ENCODE measurements at regions not wholly inside any gene's neighbourhood (a gene's known extent, or its start where the extent isn't known, plus 50 kb on each side); places are given as distances from the start of the nearest gene placed in this dataset.

- DNase-seq (ENCODE audit: low spot score in 2 of 2), result no peak
- H3K27ac ChIP-seq, result no peak overlapping the region
- TF ChIP-seq POLR2AphosphoS5 (IDR thresholded peaks at IDR 0.05) (no peak), POLR2A (IDR thresholded peaks at IDR 0.05) (no peak)
- TF ChIP-seq, protein P1, sequence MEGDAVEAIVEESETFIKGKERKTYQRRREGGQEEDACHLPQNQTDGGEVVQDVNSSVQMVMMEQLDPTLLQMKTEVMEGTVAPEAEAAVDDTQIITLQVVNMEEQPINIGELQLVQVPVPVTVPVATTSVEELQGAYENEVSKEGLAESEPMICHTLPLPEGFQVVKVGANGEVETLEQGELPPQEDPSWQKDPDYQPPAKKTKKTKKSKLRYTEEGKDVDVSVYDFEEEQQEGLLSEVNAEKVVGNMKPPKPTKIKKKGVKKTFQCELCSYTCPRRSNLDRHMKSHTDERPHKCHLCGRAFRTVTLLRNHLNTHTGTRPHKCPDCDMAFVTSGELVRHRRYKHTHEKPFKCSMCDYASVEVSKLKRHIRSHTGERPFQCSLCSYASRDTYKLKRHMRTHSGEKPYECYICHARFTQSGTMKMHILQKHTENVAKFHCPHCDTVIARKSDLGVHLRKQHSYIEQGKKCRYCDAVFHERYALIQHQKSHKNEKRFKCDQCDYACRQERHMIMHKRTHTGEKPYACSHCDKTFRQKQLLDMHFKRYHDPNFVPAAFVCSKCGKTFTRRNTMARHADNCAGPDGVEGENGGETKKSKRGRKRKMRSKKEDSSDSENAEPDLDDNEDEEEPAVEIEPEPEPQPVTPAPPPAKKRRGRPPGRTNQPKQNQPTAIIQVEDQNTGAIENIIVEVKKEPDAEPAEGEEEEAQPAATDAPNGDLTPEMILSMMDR (IDR thresholded peaks at IDR 0.05), result no peak
- H3K4me1 ChIP-seq, result no peaks in the 10 kb centered on the region
- intact Hi-C loops (cut with DNase I; ENCODE audit: low total_unique reads), result no loop called here
- H3K9me3 ChIP-seq, result no peaks in the 10 kb centered on the region
- H3K36me3 ChIP-seq, result no peaks in the 10 kb centered on the region
- H3K27me3 ChIP-seq, result no peaks in the 10 kb centered on the region
- no peak overlapping the region for H3K4me3 ChIP-seq
These were observed 270.3 kb upstream of the HABP2 start for GRCh38 chr10:113282564-113282963.

GRCh38 chr10:113283189-113283588, 269.7 kb upstream of the HABP2 start:
- Histone ChIP-seq H3K27ac (no peak overlapping the region), H3K27me3 (no peaks in the 10 kb centered on the region), H3K9me3 (no peaks in the 10 kb centered on the region), H3K4me1 (no peaks in the 10 kb centered on the region), H3K4me3 (no peak overlapping the region), H3K36me3 (no peaks in the 10 kb centered on the region)
- no peak for DNase-seq (ENCODE audit: low spot score in 2 of 2)
- TF ChIP-seq POLR2AphosphoS5 (IDR thresholded peaks at IDR 0.05), result no peak
- TF ChIP-seq, protein P1 (IDR thresholded peaks at IDR 0.05), result no peak
- no peak for TF ChIP-seq POLR2A (IDR thresholded peaks at IDR 0.05)
- intact Hi-C loops (cut with DNase I; ENCODE audit: low total_unique reads), result no loop called here

DNA sequence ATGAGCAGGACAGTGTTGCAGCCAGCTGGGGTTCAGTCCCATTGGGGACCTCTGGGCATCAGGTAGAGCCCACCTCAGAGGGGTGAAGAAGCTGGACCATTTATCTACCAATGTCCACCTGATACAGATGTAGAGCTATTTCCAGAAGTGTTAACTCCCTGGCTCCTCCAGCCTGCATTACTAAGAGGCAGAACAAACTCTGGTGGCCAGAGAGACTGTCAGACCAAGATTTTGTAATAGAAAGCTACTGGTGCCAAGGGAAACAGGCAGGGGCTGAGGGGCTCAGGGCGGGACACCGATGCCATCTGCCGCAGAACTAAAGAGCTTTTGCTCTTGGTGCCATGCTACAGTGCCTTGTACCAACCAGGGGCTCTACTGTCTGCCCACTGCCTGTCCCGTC, 268.2 kb upstream of the HABP2 start:
- H3K4me3 ChIP-seq, result no peak overlapping the region
- H3K9me3 ChIP-seq, result no peaks in the 10 kb centered on the region
- no peaks in the 10 kb centered on the region for H3K4me1 ChIP-seq
- intact Hi-C loops (cut with DNase I; ENCODE audit: low total_unique reads), result no loop called here
- no peaks in the 10 kb centered on the region for H3K36me3 ChIP-seq
- H3K27me3 ChIP-seq, result no peaks in the 10 kb centered on the region
- no peak for DNase-seq (ENCODE audit: low spot score in 2 of 2)
- TF ChIP-seq, protein P1 (IDR thresholded peaks at IDR 0.05), result no peak
- TF ChIP-seq POLR2A (IDR thresholded peaks at IDR 0.05), result no peak
- no peak for TF ChIP-seq POLR2AphosphoS5 (IDR thresholded peaks at IDR 0.05)
- no peak overlapping the region for H3K27ac ChIP-seq

- intact Hi-C loops (cut with DNase I; ENCODE audit: low total_unique reads), result no loop called here
- Histone ChIP-seq H3K27ac (no peak overlapping the region), H3K27me3 (no peaks in the 10 kb centered on the region), H3K36me3 (no peaks in the 10 kb centered on the region), H3K4me3 (no peak overlapping the region), H3K4me1 (no peaks in the 10 kb centered on the region), H3K9me3 (no peaks in the 10 kb centered on the region)
- TF ChIP-seq, protein P1 (IDR thresholded peaks at IDR 0.05), result no peak
- TF ChIP-seq POLR2A (IDR thresholded peaks at IDR 0.05) (no peak), POLR2AphosphoS5 (IDR thresholded peaks at IDR 0.05) (no peak)
- DNase-seq (ENCODE audit: low spot score in 2 of 2), result no peak
These were observed 267.5 kb upstream of the HABP2 start for GRCh38 chr10:113285305-113285704.

DNA sequence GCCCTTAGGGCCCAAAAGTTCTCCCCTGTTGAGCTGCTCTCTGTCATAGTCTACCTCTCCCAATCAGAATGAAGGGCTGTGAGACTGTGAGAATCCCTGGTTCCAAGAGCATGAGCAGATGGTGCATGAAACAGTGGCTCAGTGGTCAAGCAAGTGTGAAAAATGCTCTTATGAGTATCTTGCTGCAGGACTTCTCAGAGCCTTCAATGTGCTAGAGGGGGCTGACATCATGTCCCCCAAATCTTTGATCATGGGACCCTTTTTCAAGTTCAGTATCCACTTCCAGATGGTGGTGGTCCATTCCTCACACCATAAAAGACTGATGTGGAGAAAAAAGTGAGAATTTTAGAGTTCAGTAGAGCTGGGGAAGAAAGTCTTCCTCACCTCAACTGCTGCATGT, 265.3 kb upstream of the HABP2 start:
- TF ChIP-seq POLR2AphosphoS5 (IDR thresholded peaks at IDR 0.05) (no peak), POLR2A (IDR thresholded peaks at IDR 0.05) (no peak)
- TF ChIP-seq, protein P1 (IDR thresholded peaks at IDR 0.05), result no peak
- no peak overlapping the region for H3K4me3 ChIP-seq
- H3K9me3 ChIP-seq, result no peaks in the 10 kb centered on the region
- no peak for DNase-seq (ENCODE audit: low spot score in 2 of 2)
- H3K27ac ChIP-seq, result no peak overlapping the region
- H3K36me3 ChIP-seq, result no peaks in the 10 kb centered on the region
- no peaks in the 10 kb centered on the region for H3K27me3 ChIP-seq
- intact Hi-C loops (cut with DNase I; ENCODE audit: low total_unique reads), result no loop called here
- H3K4me1 ChIP-seq, result no peaks in the 10 kb centered on the region
